T1000 (cell line): ENCODE measurements at regions not wholly inside any gene's neighbourhood (a gene's known extent, or its start where the extent isn't known, plus 50 kb on each side); places are given as distances from the start of the nearest gene placed in this dataset.
"Not testable (repeated sequence)": the region's sequence is repeated elsewhere in the genome, so short reads cannot be mapped to it uniquely, and the experiment has no call there.

Source experiments
- DNase-seq: peaks from one replicate; lab custom pipeline; 2025; ENCODE audit warnings: mixed read lengths; lab: John Stamatoyannopoulos, UW

DNA sequence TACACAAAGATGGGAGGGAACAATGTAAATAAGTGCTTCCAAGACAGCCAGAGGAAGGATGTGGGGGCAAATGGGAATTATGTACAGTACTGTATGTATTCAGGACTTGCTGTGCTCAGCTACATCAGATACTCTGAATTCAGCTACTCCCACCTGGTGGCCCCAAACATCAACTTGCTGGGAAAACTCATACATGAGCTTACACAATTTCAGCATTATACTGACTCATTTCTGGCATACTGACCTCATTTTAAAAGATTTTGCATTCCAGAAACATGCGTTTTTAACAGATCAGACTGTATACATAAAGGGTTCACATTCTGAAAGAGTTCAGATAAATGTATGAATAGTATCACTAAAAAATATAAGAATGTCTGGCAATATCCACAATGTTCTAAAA is 59.7 kb downstream of the GPX5 start:
- DNase-seq: no peak

DNA sequence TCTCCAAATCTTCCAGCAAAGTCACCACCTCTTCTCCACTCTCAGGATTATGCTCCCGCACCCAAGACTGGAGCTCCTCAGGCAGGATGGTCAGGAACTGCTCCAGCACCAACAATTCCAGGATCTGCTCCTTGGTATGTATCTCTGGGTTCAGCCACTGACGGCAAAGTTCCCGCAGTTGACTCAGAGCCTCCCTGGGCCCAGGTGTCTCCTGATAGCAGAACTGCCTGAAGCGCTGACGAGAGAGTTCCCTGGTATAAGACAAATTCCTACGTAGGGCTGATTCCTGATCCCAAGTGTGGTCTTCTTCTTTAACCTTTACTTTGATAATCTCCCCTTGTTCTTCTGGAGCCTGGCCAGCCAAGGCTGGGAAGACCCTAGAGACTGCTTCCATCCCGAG is 60.6 kb downstream of the GPX5 start:
- no peak for DNase-seq

DNA sequence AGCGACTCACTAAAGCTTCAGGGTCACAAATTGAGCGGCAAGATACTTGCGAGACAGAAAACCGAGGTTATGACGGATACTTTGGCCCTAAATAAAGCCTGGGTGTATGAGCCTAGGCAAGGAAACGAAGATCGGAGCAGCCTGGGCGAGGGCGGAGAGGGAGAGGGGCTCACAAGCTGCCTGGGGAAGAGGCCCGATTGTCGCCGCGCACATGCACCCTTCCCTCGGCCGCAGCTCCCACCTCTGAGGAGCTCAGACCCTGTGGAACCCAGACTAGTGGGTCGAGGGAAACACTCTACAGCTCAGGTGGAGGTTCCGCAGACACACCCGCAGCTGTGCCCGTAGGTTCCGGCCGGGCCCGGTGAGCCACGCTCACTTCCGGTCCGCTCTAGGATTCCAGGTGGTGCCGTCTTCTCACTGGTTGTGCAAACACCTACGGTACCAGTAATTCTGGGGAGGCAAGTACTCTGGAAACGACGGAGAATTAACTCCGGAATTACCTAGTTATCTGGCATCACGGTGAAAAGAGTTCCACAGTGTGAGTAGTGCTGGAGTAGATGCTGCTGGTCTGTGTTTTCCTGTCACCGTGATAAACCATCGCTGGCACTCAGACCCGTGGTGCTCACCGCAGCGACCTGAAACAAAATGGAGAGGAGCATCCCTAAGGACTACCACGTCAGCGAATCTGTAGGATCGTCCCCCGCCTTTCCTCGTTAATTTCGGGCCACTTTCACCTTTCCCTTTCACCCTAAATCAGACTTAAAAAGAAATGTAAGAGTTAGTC is 61.5 kb downstream of the GPX5 start:
- DNase-seq: no peak

DNA sequence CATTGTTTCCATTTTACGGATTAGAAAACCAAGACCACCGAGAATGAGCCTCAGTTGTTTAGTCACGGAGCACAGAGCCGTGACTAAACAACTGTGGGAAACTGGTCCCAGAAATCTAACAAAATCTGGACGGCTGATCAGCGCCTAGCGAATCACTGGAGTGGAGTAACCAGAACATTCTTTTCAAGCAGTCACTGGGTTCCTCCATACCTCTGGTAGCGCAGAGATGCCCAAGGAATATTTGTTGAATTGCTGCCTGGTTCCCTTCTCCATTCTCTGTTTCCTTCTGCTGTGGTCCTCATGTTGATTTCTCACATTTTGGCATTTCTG is 62.0 kb downstream of the GPX5 start:
- no peak for DNase-seq

DNA sequence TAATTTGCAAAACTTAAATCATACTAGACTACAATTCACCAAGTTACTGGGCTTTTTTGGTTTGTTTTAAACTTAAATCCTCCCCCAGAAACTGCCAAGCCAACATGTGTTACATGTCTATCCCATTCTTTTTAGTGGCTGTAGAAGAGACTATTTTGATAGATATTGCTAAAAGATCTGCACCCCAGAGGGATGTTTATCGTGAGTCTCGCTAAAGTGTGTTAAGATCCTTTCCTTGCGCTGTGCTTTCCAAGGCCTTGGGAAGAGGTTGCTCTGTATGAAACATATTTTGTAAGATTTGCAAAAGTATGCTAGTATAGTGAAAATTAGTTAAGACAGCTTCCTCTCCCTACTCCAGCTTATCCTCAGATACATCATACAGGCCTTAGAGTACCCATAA is 63.0 kb downstream of the GPX5 start:
- no peak for DNase-seq

DNA sequence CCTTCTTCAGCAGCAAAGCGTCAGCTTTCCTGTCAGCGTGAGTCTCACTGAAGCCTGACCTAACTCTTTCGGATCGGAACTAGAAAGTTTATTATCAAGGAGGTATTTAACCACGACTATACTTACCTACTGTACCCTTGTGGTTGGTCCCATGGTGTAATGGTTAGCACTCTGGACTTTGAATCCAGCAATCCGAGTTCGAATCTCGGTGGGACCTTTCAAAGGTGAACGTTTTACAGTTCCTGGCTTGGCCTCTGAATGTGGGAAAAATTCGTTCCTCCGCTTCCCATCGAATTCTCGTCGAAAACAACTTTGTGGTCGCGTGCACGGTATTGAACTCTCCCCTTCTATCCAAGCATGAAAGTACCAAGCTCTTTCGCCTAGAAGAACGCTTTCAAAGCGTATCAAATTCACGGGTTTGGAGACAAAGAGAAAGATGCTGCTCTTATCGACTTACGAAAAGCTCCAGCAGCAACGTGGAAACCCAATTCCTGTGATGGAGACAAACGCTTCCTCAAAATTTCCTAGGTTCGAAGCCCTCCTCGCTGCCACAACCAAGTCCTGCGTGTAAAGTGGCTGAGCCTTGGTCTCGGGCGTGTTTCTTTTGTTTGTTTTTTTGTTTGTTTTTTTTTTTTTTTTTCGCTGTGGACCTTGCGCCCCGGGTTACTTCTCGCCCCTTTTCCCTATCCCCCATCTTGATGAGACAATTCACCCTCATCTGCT is 63.7 kb downstream of the GPX5 start:
- no peak for DNase-seq

DNA sequence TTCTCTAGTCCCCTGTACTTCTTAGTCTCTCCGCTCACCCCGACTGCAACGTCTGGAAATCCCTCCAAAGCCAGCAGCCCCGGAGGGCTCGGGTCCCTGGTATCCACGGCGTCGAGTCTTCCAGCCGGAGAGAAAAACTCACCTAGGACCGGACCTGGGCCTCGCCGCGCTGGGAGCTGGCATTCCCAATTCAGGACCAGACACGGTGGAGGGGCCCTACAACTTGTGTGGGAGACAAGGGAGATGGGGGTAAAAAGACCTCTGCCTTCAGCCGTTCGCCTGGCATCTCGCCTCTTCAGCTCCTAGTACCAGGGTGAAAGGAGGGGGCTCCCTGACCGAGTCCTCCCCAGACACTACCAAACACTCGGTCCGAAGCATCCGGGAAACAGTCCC is 64.3 kb downstream of the GPX5 start:
- DNase-seq: no peak

DNA sequence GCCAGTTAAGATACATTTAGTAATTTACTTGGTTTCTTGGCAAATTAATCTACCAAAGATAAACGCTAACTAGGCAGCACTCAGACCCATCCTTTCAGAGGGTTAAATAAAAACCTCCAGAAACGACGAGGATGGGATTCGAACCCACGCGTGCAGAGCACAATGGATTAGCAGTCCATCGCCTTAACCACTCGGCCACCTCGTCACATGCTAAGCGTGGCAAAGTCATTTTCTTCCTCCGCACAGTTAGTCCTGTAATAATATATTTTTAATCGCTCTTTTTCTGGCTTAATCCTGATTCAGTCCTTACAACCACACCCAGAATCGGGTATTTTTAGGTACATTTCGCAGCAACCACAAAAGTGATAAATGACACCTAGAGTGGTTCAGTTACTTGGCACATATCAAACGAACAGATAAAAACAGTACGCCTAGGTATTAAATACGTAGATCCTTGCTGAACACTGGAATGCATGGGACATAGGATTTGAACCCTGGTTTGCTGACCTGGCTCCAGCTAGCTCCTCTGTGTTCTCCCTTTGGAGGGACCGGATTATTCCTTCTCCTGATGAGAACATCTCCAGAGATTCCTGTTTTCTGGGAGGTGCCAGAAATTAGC is 71.6 kb downstream of the GPX5 start:
- no peak for DNase-seq

DNA sequence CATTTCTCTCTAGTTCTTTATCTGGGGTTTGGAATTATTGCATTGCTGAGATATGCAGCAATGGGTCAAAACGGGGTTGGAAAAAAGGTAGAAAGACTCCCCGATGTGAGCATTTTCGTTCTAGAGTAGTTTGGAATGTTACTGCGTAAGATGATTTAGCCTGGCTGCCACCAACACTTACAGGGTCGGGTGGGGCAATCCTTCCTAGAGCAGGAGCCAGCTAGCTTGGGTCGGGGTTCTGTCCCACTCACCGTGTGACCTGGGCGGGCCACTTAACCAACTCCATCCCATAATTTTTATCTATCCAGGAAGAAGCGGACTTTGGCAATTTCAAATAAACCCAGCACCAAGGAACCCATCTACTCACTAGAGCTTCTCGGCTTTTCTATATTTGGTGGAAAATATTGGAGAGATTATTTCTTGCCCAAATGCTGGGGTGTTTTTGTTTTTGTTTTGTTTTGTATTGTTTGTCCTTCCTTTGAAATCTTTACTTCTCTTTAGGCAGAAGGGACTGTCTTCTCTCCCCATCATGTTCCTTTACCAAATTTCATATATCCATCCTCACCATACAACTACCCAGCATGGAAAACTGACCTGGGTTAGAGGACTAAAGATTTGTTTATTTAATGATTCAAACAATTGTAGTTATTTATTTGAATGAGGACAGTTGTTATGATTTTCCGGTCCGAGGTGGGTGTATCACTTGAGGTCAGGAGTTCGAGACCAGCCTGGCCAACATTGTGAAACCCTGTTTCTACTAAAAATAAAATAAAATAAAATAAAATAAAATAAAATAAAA is 72.4 kb downstream of the GPX5 start:
- DNase-seq: no peak

DNA sequence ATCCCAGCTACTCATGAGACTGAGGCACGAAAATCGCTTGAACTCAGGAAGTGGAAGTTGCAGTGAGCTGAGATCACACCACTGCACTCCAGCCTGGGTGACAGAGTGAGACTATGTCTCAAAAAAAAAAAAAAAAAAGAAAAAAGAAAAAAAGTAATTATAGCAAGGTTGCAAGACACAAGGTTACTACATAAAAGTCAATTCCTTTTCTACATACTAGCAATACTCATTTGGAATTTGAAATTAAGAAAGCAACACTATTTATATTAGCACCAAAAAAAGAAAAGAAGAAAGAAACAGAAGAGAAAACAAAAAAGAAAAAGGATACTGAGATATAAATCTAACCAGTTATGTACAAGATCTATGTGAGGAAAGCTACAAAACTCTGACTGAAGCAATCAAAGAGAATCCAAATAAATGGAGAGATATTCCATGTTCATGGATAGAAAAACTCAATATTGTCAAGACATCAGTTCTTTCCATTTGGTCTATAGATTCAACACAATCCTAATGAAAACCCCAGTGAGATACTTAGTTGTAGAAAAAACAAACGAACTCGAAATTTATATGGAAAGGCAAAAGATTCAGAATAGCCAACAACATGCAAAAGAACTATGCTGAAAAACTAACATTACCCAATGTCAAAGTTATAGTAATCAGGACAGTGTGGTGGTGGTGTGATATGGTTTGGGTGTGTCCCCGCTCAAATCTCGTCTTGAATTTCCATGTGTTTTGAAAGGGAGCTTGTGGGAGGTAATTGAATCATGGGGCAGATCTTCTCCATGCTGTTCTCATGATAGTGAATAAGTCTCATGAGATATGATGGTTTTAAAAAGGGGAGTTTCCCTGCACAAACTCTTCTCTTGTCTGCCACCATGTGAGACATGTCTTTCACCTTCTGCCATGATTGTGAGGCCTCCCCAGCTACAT is 73.3 kb downstream of the GPX5 start:
- DNase-seq: no peak

DNA sequence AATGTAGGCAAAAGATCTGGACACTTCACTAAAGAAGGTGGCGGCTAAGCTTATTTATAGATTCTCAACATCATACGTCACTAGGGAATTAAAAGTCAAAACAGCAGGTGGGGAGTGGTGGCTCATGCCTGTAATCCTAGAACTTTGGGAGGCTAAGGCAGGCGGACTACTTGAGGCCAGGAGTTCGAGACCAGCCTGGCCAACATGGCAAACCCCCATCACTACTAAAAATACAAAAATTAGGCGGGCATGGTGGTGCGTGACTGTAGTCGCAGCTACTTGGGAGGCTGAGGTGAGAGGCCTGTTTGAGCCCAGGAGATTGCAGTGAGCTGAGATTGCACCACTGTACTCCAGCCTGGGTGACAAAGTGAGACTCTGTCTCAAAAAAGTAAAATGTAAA is 74.6 kb downstream of the GPX5 start:
- no peak for DNase-seq

DNA sequence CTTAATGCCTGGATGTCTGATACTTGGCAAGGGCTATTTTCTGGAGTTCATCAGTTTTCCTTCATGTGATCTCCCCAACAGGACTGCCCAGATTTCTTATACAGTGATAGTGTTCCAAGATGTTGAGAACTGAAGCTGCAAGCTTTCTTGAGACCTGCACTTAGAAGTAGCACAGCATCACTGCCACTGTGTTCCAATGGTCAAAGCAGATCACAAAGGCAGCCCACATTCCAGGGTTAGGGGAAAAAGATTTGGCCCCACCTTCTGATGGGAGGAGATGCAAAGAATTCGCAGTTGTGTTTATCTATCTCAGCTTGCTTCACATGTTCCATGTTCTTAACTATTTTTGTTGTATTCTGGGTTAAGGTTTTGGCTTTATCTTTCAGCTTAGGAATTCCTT is 78.2 kb downstream of the GPX5 start:
- DNase-seq: no peak

DNA sequence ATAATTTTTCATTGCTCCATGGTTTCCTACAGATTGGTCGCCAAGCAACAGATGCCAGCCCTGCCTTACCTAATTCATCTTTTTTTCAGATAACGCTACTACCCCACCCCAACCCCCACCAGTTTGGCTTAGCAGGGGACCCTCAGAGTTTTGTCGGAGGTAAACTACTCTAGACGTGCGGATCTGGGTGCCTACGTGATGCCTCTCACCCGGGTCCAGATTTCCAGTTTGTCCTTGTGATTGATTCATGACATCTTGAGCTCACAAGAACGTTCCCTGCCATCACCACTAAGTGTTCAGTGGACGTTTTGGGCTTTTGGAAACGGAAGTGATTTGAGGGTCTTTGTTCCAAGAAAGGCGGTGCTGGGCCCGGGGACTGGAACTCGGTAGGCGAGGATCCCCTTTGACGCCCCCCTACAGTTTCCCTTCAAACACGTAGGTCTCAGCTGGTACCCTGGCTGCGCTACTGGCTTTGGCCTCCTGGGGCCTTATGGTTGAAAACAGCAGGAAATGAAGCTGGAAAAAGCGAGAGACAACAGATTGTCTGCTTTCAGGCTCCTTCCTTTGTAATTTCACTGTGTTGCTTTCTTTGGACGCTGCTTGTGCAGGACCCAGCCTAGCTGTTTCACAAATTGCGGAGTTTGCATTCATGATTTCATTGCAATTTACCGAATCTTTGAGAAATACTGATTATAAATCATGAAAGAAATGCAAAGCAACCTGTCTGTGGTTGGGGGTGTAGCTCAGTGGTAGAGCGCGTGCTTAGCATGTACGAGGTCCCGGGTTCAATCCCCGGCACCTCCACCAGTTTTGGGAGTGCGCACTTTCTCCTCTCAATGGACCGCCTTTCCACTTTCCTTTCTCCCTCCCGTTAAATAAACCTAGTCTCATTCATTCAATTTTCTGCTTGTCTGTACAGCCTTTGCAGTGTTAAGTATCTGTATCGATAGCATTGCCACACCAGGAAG is 81.0 kb downstream of the GPX5 start:
- DNase-seq: no peak

DNA sequence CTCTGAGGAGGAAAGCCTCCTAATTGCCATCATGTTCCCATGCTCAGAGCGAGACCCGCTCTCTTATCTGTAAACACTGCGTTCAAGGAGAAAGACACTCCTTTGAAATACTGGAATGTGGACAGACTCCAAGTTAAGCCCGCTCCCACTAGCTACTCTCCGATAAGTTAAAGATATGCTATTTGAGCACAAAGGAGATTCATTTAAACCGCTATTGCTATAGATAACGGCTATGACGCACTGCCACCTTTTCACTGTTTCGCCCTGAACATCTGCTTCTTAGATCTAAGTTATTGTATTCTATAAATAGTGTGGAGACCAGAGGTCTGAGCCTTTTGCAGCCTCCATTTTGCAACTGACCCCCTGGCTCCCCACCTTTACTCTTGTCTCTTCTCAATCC is 82.3 kb downstream of the GPX5 start:
- DNase-seq: no peak

DNA sequence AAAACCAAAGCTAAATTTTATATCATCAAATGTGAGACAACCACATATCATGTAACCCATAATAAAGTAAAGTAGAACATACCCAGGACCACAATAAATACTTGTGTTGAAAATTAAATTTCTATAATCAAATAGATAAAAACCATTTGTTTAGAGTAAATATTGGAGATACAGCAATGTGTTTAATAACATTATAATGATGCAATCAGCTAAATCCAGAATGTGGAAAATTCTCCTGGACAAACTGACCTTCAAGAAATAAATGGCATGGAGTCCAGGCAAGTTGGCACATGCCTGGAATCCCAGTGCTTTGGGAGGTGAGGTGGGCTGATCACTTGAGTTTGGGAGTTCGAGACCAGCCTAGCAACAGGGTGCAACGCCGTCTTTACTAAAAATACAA is 84.0 kb downstream of the GPX5 start:
- no peak for DNase-seq

DNA sequence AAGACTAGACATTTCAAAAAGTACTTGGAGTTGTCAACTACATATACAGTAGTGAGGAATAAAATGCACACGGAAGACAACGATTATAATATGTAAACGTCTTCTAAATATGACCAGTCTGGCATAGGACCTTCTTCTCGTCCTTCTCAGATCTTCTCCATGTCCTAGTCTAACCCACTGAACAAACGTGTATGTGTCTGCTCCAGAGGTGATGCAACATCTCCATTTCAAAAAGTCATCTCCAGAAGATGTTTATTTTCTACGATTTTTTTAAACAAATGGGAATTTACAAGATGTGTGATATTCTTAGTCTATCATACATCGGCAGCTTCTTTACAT is 89.9 kb downstream of the GPX5 start:
- DNase-seq: no peak

DNA sequence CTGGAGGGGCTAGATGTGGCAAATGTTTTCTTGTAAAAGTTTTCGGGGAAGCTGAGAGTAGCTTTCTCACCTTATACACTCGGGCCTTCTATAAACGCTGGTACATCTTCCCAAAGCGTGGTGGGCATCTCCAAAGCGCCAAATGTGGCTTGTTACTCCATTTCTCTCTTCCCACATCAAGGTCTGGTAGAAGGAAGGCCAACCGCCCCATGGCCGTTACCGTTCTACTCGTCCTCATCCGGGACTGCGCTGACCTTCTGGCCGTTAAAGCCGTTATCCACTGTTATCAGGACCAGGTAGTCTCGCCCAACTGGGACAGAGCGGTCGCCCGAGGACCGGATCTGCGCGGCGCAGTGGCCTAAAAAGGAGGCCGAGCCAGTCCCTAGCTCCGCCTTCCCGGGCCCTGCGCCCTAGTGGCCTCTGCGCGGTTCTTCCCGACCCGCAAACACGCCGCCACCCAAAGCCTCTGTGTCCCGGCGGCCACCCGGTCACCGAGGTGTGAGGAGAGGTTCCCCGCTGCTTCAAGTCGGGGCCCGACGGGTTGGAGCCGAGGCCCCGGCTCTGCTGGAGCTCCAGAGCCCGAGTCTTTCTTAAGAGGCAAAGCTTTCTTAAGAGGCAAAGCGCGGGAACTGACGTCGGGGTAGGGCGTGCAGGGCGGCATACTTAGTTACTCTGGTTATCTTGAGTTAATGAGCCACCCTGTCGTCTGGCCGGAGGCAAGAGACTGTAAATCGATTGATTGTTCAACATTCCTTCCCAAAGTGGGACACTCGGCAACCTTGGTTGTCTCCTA is 90.5 kb downstream of the GPX5 start:
- no peak for DNase-seq

DNA sequence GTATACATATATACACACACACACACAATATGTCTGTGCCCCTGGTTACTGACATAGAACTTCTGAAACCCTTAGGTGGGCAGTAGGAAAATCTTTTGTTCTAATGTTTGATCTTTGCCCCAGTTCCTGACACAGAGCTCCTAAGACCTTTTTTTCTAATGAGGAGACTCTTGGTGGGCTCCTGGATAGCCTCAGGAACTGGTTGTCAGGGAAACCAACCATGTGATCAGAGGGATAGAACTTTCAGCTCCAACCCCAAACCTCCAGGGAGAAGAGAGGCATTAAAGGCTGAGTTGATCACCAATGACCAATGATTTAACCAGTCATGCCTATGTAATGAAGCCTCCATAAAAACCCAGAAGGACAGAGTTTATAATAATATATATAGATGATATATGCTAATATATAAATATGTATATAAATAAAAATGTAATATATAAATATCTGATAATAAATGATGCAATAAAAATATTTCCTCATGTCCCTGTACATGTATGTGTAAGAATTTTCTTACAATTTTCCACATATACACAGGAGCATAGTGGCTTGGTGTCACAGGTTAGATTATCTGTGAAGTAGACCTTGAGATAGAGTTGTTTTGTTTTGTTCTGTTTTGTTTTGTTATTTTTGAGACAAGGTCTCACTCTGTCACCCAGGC is 93.3 kb downstream of the GPX5 start:
- no peak for DNase-seq

DNA sequence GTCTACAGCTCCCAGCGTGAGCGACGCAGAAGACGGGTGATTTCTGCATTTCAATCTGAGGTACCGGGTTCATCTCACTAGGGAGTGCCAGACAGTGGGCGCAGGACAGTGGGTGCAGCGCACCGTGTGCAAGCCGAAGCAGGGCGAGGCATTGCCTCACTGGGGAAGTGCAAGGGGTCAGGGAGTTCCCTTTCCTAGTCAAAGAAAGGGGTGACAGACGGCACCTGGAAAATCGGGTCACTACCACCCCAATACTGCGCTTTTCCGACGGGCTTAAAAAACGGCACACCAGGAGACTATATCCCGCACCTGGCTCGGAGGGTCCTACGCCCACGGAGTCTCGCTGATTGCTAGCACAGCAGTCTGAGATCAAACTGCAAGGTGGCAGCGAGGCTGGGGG is 95.6 kb downstream of the GPX5 start:
- not testable (repeated sequence) for DNase-seq
